HG03378 (cell line): ENCODE measurements at regions not wholly inside any gene's neighbourhood (a gene's known extent, or its start where the extent isn't known, plus 50 kb on each side); places are given as distances from the start of the nearest gene placed in this dataset.

Experiments used
- ATAC-seq: cut with Tn5 transposase; IDR thresholded peaks from one replicate; pipeline ENCODE4 v1.9.1; 2021; ENCODE audit warnings: mild to moderate bottlenecking, moderate library complexity; ENCODE audit not compliant: unreplicated experiment

- no peak for ATAC-seq
Measured at GRCh38 chr12:108462686-108463085, 52.4 kb upstream of the FICD start.

- ATAC-seq: no peak
Measured at GRCh38 chr12:108461058-108461660, 53.9 kb upstream of the FICD start.

GRCh38 chr12:108459149-108459548 is 55.9 kb upstream of the FICD start:
- no peak for ATAC-seq

- no peak for ATAC-seq
Measured at GRCh38 chr12:108457734-108458361, 57.2 kb upstream of the FICD start.

- peak; percentile 61 for ATAC-seq
Measured at GRCh38 chr12:108457006-108457733, 57.9 kb upstream of the FICD start.

GRCh38 chr12:108455706-108456105 is 59.4 kb upstream of the FICD start:
- no peak for ATAC-seq

GRCh38 chr12:108454539-108455139 is 60.4 kb upstream of the FICD start:
- ATAC-seq: no peak

- ATAC-seq: no peak
Measured at GRCh38 chr12:108449478-108449877, 65.6 kb upstream of the FICD start.

- no peak for ATAC-seq
Measured at GRCh38 chr12:108448246-108448645, 66.8 kb upstream of the FICD start.

- ATAC-seq: no peak
Measured at GRCh38 chr12:108447168-108447832, 67.8 kb upstream of the FICD start.

- ATAC-seq: no peak
Measured at GRCh38 chr12:108446766-108447165, 68.3 kb upstream of the FICD start.

GRCh38 chr12:108442910-108443309 is 72.2 kb upstream of the FICD start:
- ATAC-seq: no peak

GRCh38 chr12:108442067-108442466 is 73.0 kb upstream of the FICD start:
- no peak for ATAC-seq

- ATAC-seq: no peak
Measured at GRCh38 chr12:108441549-108441948, 73.5 kb upstream of the FICD start.

GRCh38 chr12:108440736-108441135 is 74.3 kb upstream of the FICD start:
- ATAC-seq: no peak

GRCh38 chr12:108438667-108439066 is 76.4 kb upstream of the FICD start:
- no peak for ATAC-seq

- ATAC-seq: no peak
Measured at GRCh38 chr12:108432423-108433121, 82.5 kb upstream of the FICD start.

GRCh38 chr12:108430926-108431325 is 84.2 kb upstream of the FICD start:
- ATAC-seq: no peak

GRCh38 chr12:108430245-108430644 is 84.8 kb upstream of the FICD start:
- ATAC-seq: no peak

GRCh38 chr12:108425238-108425795 is 86.2 kb upstream of the CMKLR1 start:
- ATAC-seq: no peak
